Pancreas (tissue), 10 donors: ENCODE measurements at regions not wholly inside any gene's neighbourhood (a gene's known extent, or its start where the extent isn't known, plus 50 kb on each side); places are given as distances from the start of the nearest gene placed in this dataset.
A peak's percentile ranks its signal among the peaks of the same experiment; 100 is the strongest.

Experiments used
- ATAC-seq, 4 donors: fragments of 200-7000 bp; cut with Tn5 transposase; one replicate each; pipeline versions ENCODE4 v1.8.0 to v1.9.1; 2020; ENCODE audit warnings: mild to moderate bottlenecking in 4 of 4, moderate library complexity in 4 of 4
- DNase-seq, 6 donors: peaks; one replicate each; pipeline ENCODE4 v3.0.0-alpha.2; 2020
- FAIRE-seq: peaks from 2 replicates; lab custom pipeline; 2012; peaks lifted over from hg19 to GRCh38; lab: Jason Lieb, UNC
- H3K27ac ChIP-seq, 4 donors: fragments of 200-600 bp; sonication (generic); 1 replicate in 3 of 4; 2 replicates in 1 of 4; pipeline versions ENCODE4 v1.5.0 to v1.8.0; 2020
- H3K27me3 ChIP-seq, 4 donors: fragments of 200-600 bp; one replicate each; pipeline ENCODE4 v1.8.0; 2021
- H3K36me3 ChIP-seq, 3 donors: fragments of 200-600 bp; sonication (generic) in 1 of 3; one replicate each; pipeline versions ENCODE4 v1.5.0 to v1.8.0; 2020 to 2021
- H3K4me1 ChIP-seq, 3 donors: fragments of 200-600 bp; one replicate each; pipeline ENCODE4 v1.8.0; 2021
- H3K4me3 ChIP-seq, 4 donors: fragments of 200-600 bp; sonication (generic) in 2 of 4; one replicate each; pipeline versions ENCODE4 v1.5.0 to v1.8.0; 2020 to 2021
- H3K9me3 ChIP-seq, 4 donors: fragments of 200-600 bp; one replicate each; pipeline ENCODE4 v1.8.0; 2021
- CTCF ChIP-seq, 4 donors: fragments of 200-600 bp; sonication (generic) in 3 of 4; IDR thresholded peaks; one replicate each; pipeline versions ENCODE4 v1.5.0 to v1.8.0; 2021; ENCODE audit warnings: antibody characterized with exemption in 4 of 4
- WGBS, 2 donors: extraction: QIAGEN DNeasy Blood & Tissue Kit; methylation state at CpG; one replicate each; pipeline ENCODE4 v1.1.7; 2013; 5-methylcytosine and 5-hydroxymethylcytosine counted together
- intact Hi-C, 3 donors: fragments of 100-400 bp; cut with DNase I; formaldehyde crosslinking; loops; one replicate each; pipeline versions ENCODE4 v1.11.1 to v1.14.2; 2022
- donor health status: healthy with polysubstance abuse.
- donor health status: DM: no; HTN: no; CAD: no; lungs with moderate emphysema.
- donor health status: DM: no; HTN: no; CAD: no.
- donor health status: control.
- donor health status: control.
- donor health status: Bipolar disorder and iron deficiency.
- donor health status: DM: yes; HTN: yes; CAD: no.
- donor health status: DM: no; HTN: no; CAD: no.
- donor health status: DM: no; HTN: no; CAD: no.
- donor health status: DM: yes; HTN: yes; CAD: no.

- 70 to 88% methylated on average over 10 of the region's 10 CpGs for WGBS, 2 donors
- Histone ChIP-seq H3K4me1 (no peaks in the 10 kb centered on the region), H3K27me3 (no peaks in the 10 kb centered on the region), H3K9me3 (no peaks in the 10 kb centered on the region), H3K36me3 (no peaks in the 10 kb centered on the region), H3K27ac (no peak overlapping the region), H3K4me3 (no peak overlapping the region)
- ATAC-seq (no peak), FAIRE-seq (no peak), DNase-seq (no peak)
- intact Hi-C loops = no loop called here
- no peak for TF ChIP-seq CTCF (IDR thresholded peaks at IDR 0.05)
Observed at GRCh38 chr13:105915146-105915850, 620.2 kb downstream of the EFNB2 start.

GRCh38 chr13:105914291-105915036 lies 621.0 kb downstream of the EFNB2 start:
- intact Hi-C loops = no loop called here
- TF ChIP-seq CTCF (IDR thresholded peaks at IDR 0.05) = no peak

GRCh38 chr13:105908586-105908985 lies 626.9 kb downstream of the EFNB2 start:
- 64 to 86% methylated on average over 9 of the region's 9 CpGs for WGBS, 2 donors
- no peak for TF ChIP-seq CTCF (IDR thresholded peaks at IDR 0.05)
- no peak for ATAC-seq
- Histone ChIP-seq H3K4me1 (no peaks in the 10 kb centered on the region), H3K27me3 (no peaks in the 10 kb centered on the region), H3K27ac (no peak overlapping the region), H3K4me3 (no peak overlapping the region), H3K36me3 (no peaks in the 10 kb centered on the region), H3K9me3 (no peaks in the 10 kb centered on the region)
- DNase-seq = no peak
- no peak for FAIRE-seq
- intact Hi-C loops = no loop called here

More at GRCh38 chr13:105914291-105915036, 621.0 kb downstream of the EFNB2 start:
- no peak overlapping the region for H3K4me3 ChIP-seq
- no peak overlapping the region for H3K27ac ChIP-seq
- no peaks in the 10 kb centered on the region for H3K4me1 ChIP-seq
- no peak for FAIRE-seq
- no peak for DNase-seq
- no peak for ATAC-seq
- no peaks in the 10 kb centered on the region for H3K9me3 ChIP-seq
- no peaks in the 10 kb centered on the region for H3K36me3 ChIP-seq
- H3K27me3 ChIP-seq = no peaks in the 10 kb centered on the region
- 61 to 74% methylated on average over 4 of the region's 4 CpGs for WGBS, 2 donors

DNA sequence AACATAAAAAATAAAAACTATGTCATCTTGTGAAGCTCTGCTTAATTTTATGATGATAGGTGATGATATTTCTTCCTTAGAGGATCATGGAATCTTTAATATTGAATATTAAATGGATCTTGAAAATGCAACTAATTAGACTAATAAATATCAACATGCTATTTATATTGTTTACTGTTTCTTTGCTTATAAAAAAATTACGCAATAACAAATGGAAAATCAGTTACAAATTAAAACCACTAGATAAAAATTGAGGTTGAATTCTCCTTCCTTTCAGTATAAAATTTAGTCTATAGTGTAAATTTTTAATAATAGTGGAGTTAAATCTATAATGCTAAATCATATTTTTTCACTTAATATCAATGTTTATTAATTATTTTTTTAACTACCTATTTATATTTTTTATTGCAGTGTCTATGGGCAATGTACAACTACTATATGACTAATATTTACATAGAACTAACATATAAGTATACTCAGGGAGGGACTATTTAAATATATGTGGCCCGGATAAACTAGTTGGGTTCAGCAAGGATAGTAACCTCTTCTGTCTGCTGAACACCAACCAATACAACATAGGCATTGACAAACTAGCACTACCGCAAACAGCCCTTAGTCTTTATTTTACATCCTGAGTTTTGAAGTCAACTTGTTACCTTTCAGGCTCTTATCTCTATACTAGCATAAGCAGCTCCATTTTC lies 628.0 kb downstream of the EFNB2 start:
- DNase-seq (no peak), FAIRE-seq (peak; percentile 85), ATAC-seq (no peak)
- intact Hi-C loops = no loop called here
- no peak overlapping the region for H3K27ac ChIP-seq
- H3K9me3 ChIP-seq = no peaks in the 10 kb centered on the region
- H3K4me1 ChIP-seq = no peaks in the 10 kb centered on the region
- H3K4me3 ChIP-seq = no peak overlapping the region
- no peaks in the 10 kb centered on the region for H3K27me3 ChIP-seq
- no peaks in the 10 kb centered on the region for H3K36me3 ChIP-seq
- no peak for TF ChIP-seq CTCF (IDR thresholded peaks at IDR 0.05)
- 84 to 93% methylated on average over 3 of the region's 3 CpGs for WGBS, 2 donors
